SU-DHL-6 (cell line): ENCODE measurements at regions not wholly inside any gene's neighbourhood (a gene's known extent, or its start where the extent isn't known, plus 50 kb on each side); places are given as distances from the start of the nearest gene placed in this dataset.

Experiments used
- H2AFZ ChIP-seq: fragments of 200-600 bp; sonication (generic); 2 replicates; pipeline ENCODE4 v1.6.1; 2014; ENCODE audit warnings: low read depth, mild to moderate bottlenecking, moderate library complexity, mixed read lengths, antibody characterized with exemption, low read length; ENCODE audit not compliant: severe bottlenecking
- H3F3A ChIP-seq: fragments of 200-600 bp; shearing (Covaris generic); 2 replicates; pipeline ENCODE4 v1.6.0; 2016; ENCODE audit warnings: antibody characterized with exemption, mild to moderate bottlenecking; ENCODE audit not compliant: insufficient read depth
- H3K27ac ChIP-seq: fragments of 200-600 bp; sonication (generic); 2 replicates; pipeline ENCODE4 v1.5.1; 2016; ENCODE audit warnings: low read depth, mild to moderate bottlenecking, low read length, moderate library complexity, mixed read lengths
- H3K27me3 ChIP-seq: fragments of 200-600 bp; sonication (generic), shearing (Covaris generic); 2 replicates; pipeline ENCODE4 v1.6.0; 2014; ENCODE audit warnings: mild to moderate bottlenecking, low read length
- H3K36me3 ChIP-seq: fragments of 200-600 bp; sonication (generic); 2 replicates; pipeline ENCODE4 v1.6.1; 2014; ENCODE audit warnings: mild to moderate bottlenecking, low read length, mixed read lengths
- H3K4me2 ChIP-seq: fragments of 300-600, 200-600 bp; shearing (Covaris generic), sonication (generic); 2 replicates; pipeline ENCODE4 v1.6.0; 2014; ENCODE audit warnings: low read length, low read depth, mild to moderate bottlenecking; ENCODE audit not compliant: poor library complexity, severe bottlenecking
- H3K4me3 ChIP-seq: fragments of 200-600 bp; sonication (generic); 2 replicates; pipeline ENCODE4 v1.5.1; 2014; ENCODE audit warnings: antibody characterized with exemption, low read length, mild to moderate bottlenecking, mixed read lengths; ENCODE audit not compliant: insufficient read depth, poor library complexity, severe bottlenecking
- H3K79me2 ChIP-seq: fragments of 200-600 bp; sonication (generic); 2 replicates; pipeline ENCODE4 v1.6.1; 2014; ENCODE audit warnings: mild to moderate bottlenecking, low read length, moderate library complexity; ENCODE audit not compliant: insufficient read depth
- H3K9ac ChIP-seq: fragments of 200-600 bp; sonication (generic); 2 replicates; pipeline ENCODE4 v1.7.0; 2014; ENCODE audit warnings: mild to moderate bottlenecking, low read length
- H3K9me2 ChIP-seq: fragments of 200-600 bp; sonication (generic); replicated peaks from 2 replicates; pipeline ENCODE4 v1.6.1; 2014; ENCODE audit warnings: low read length; ENCODE audit not compliant: insufficient read depth
- H3K9me3 ChIP-seq: fragments of 200-600 bp; sonication (generic); 2 replicates; pipeline ENCODE4 v1.6.1; 2014; ENCODE audit warnings: low read length, mixed read lengths; ENCODE audit not compliant: insufficient read depth
- H4K20me1 ChIP-seq: fragments of 200-600 bp; sonication (generic); 2 replicates; pipeline ENCODE4 v1.6.1; 2014; ENCODE audit warnings: low read depth, mild to moderate bottlenecking, antibody characterized with exemption, low read length, moderate library complexity, mixed read lengths
- CTCF ChIP-seq: fragments of 200-600 bp; sonication (generic); IDR thresholded peaks from one replicate; pipeline ENCODE4 v1.5.1; 2017; ENCODE audit warnings: antibody characterized with exemption, mild to moderate bottlenecking, low read length, moderate library complexity; ENCODE audit not compliant: insufficient read depth, poor library complexity, severe bottlenecking
- EZH2phosphoT487 ChIP-seq: fragments of 200-600 bp; sonication (generic), shearing (Covaris generic); conservative IDR thresholded peaks from 2 replicates; pipeline ENCODE4 v1.6.1; 2018; ENCODE audit warnings: mild to moderate bottlenecking, antibody characterized with exemption, low read length, moderate library complexity, mixed read lengths

- TF ChIP-seq CTCF (no peak), EZH2phosphoT487 (no peak)
- no peaks in the 10 kb centered on the region for H3K9me3 ChIP-seq
- H3K9ac ChIP-seq: no peak overlapping the region
- H3K9me2 ChIP-seq: no peaks in the 10 kb centered on the region
- H3K27ac ChIP-seq: no peak overlapping the region
- H4K20me1 ChIP-seq: no peaks in the 10 kb centered on the region
- no peaks in the 10 kb centered on the region for H3K27me3 ChIP-seq
- H3F3A ChIP-seq: no peaks in the 10 kb centered on the region
- no peak overlapping the region for H3K4me3 ChIP-seq
- H3K36me3 ChIP-seq: no peaks in the 10 kb centered on the region
- no peak overlapping the region for H2AFZ ChIP-seq
- H3K79me2 ChIP-seq: no peaks in the 10 kb centered on the region
- no peak overlapping the region for H3K4me2 ChIP-seq
Observed at GRCh38 chr11:116400081-116400480, 372.7 kb downstream of the BUD13 start.

DNA sequence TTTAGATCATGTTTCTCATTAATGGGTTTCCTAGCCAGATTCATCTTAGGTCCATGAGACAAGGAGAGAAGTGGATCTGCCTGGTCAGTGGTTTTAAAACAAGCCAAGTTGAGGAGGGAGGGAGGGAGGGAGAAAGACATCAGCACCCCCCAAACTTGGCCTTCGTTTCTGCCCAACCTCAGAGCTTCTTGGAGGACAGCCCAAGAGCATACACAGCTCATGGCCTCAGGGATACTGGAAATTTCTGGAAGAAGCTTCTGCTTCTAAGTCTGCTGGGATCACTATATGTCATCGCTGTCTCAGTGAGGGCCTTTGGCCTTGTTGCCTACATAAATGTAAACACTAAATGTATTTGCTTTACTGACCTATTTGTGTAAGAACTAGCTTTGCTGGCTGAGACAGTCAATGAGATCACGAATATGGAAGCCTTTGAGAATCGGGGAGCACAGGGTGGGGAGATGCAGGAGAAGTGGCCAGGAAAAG lies 375.1 kb downstream of the BUD13 start:
- Histone ChIP-seq H3K27me3 (no peaks in the 10 kb centered on the region), H3K27ac (no peak overlapping the region), H3F3A (no peaks in the 10 kb centered on the region), H2AFZ (no peak overlapping the region), H3K4me3 (no peak overlapping the region), H3K4me2 (no peak overlapping the region), H3K36me3 (no peaks in the 10 kb centered on the region), H3K9me2 (no peaks in the 10 kb centered on the region), H3K9ac (no peak overlapping the region), H3K9me3 (no peaks in the 10 kb centered on the region), H4K20me1 (no peaks in the 10 kb centered on the region), H3K79me2 (no peaks in the 10 kb centered on the region)
- TF ChIP-seq CTCF (no peak), EZH2phosphoT487 (no peak)

DNA sequence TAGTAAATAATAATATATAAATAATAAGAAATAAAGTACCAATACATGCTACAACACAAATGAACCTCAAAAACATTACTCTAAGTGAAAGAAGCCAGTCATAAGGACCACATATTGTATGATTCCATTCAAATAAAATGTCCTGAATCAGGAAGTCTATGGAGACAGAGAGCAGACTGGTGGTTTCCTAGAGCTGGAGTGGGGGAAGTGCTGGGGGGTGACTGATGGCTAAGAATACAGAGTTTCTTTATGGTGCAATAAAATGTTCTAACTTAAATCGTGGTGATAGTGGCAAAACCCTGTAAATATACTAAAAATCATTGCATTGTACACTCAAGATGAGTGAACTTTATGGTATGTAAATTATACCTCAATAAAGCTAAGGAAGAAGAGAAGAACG lies 376.5 kb downstream of the BUD13 start:
- Histone ChIP-seq H3K4me3 (no peak overlapping the region), H3K27ac (no peak overlapping the region), H2AFZ (no peak overlapping the region), H3K4me2 (no peak overlapping the region), H3K79me2 (no peaks in the 10 kb centered on the region), H3K27me3 (no peaks in the 10 kb centered on the region), H4K20me1 (no peaks in the 10 kb centered on the region), H3F3A (no peaks in the 10 kb centered on the region), H3K36me3 (no peaks in the 10 kb centered on the region), H3K9ac (no peak overlapping the region), H3K9me3 (no peaks in the 10 kb centered on the region), H3K9me2 (no peaks in the 10 kb centered on the region)
- no peak for TF ChIP-seq CTCF
- TF ChIP-seq EZH2phosphoT487: no peak
